ENCODE measurements at regions not wholly inside any gene's neighbourhood (a gene's known extent, or its start where the extent isn't known, plus 50 kb on each side); places are given as distances from the start of the nearest gene placed in this dataset.

DNA sequence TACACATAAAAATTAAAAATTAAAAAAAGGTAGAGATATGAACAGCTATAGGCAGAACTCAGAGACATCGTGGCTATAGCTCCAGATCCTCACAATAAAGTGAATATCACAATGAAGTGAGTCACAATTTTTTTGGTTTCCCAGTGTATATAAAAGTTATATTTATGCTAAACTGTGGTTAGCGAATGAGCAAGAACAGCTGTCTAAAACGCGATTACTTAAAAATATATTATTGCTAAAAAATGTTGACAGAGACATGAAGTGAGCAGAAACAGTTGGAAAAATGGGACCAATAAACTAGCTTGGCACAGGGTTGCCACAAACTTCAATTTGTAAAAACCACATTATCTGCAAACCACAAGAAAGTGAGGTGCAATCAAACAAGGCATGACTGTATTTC, 551.7 kb upstream of the NETO1 start:
- no peaks in the 10 kb centered on the region for H3K36me3 ChIP-seq (ENCODE audit: control insufficient read depth, insufficient read depth, low read length)
- peaks cover 2% of the 10 kb centered on the region for H3K4me1 Mint-ChIP-seq
- H3K9me3 Mint-ChIP-seq, result no peaks in the 10 kb centered on the region
- H3K9ac ChIP-seq (ENCODE audit: extremely low read depth, low read length, poor library complexity, severe bottlenecking), result no peak overlapping the region
- H3K36me3 Mint-ChIP-seq (ENCODE audit: low read depth), result no peaks in the 10 kb centered on the region
- H3K27ac Mint-ChIP-seq, result no peak overlapping the region
- TF ChIP-seq, protein P1, sequence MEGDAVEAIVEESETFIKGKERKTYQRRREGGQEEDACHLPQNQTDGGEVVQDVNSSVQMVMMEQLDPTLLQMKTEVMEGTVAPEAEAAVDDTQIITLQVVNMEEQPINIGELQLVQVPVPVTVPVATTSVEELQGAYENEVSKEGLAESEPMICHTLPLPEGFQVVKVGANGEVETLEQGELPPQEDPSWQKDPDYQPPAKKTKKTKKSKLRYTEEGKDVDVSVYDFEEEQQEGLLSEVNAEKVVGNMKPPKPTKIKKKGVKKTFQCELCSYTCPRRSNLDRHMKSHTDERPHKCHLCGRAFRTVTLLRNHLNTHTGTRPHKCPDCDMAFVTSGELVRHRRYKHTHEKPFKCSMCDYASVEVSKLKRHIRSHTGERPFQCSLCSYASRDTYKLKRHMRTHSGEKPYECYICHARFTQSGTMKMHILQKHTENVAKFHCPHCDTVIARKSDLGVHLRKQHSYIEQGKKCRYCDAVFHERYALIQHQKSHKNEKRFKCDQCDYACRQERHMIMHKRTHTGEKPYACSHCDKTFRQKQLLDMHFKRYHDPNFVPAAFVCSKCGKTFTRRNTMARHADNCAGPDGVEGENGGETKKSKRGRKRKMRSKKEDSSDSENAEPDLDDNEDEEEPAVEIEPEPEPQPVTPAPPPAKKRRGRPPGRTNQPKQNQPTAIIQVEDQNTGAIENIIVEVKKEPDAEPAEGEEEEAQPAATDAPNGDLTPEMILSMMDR (conservative IDR thresholded peaks at IDR 0.05), result no peak
- H3K4me3 ChIP-seq (ENCODE audit: low read length), result no peak overlapping the region
- no peak for DNase-seq
- no peaks in the 10 kb centered on the region for H3K27me3 Mint-ChIP-seq (ENCODE audit: insufficient read depth)
- no peaks in the 10 kb centered on the region for H3K27me3 ChIP-seq (ENCODE audit: control insufficient read depth, insufficient read depth, low read length, poor library complexity, severe bottlenecking)
- H3K4me3 Mint-ChIP-seq, result no peak overlapping the region
- no peak overlapping the region for H3K27ac ChIP-seq (ENCODE audit: low read depth, low read length)
- H3K4me1 ChIP-seq (ENCODE audit: control insufficient read depth, insufficient read depth, low read length), result peaks cover 3% of the 10 kb centered on the region
- H3K9me3 ChIP-seq (ENCODE audit: control insufficient read depth, low read length), result no peaks in the 10 kb centered on the region
- WGBS, 2 experiments (ENCODE audit: insufficient coverage in 1 of 2, insufficient read length in 1 of 2), result 100% methylated on average over 4 of the region's 4 CpGs; no CpG with 5 or more reads in 1 of the 2 experiments

DNA sequence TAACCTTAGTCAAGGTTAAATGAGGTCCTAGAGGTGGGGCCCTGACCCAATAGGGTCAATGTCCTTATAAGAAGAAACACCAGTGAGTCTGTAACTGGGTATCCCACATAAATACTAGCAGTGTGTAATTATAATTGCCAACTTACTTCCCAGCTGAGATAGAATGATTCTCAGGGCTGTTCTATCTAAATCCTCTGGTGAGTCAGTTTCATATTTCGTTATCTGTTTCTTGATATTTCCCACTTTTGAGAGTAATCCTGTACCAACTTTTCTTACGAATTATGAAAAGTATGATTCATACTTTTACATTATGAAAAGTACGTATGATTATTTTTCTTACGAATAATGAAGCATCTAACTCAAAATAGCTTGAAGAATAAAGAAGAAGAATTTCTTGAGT, 546.8 kb upstream of the NETO1 start:
- no peak overlapping the region for H3K4me3 Mint-ChIP-seq
- no peaks in the 10 kb centered on the region for H3K27me3 Mint-ChIP-seq (ENCODE audit: insufficient read depth)
- no peak overlapping the region for H3K27ac Mint-ChIP-seq
- H3K4me1 Mint-ChIP-seq, result peaks cover 2% of the 10 kb centered on the region
- Histone ChIP-seq H3K4me3 (ENCODE audit: low read length) (no peak overlapping the region), H3K9me3 (ENCODE audit: control insufficient read depth, low read length) (no peaks in the 10 kb centered on the region), H3K36me3 (ENCODE audit: control insufficient read depth, insufficient read depth, low read length) (no peaks in the 10 kb centered on the region), H3K9ac (ENCODE audit: extremely low read depth, low read length, poor library complexity, severe bottlenecking) (no peak overlapping the region), H3K27me3 (ENCODE audit: control insufficient read depth, insufficient read depth, low read length, poor library complexity, severe bottlenecking) (no peaks in the 10 kb centered on the region), H3K4me1 (ENCODE audit: control insufficient read depth, insufficient read depth, low read length) (peaks cover 3% of the 10 kb centered on the region), H3K27ac (ENCODE audit: low read depth, low read length) (no peak overlapping the region)
- DNase-seq, result no peak
- H3K36me3 Mint-ChIP-seq (ENCODE audit: low read depth), result no peaks in the 10 kb centered on the region
- 95% methylated on average over 4 of the region's 4 CpGs; no CpG with 5 or more reads in 1 of the 2 experiments for WGBS, 2 experiments (ENCODE audit: insufficient coverage in 1 of 2, insufficient read length in 1 of 2)
- H3K9me3 Mint-ChIP-seq, result no peaks in the 10 kb centered on the region
- TF ChIP-seq, protein P1 (conservative IDR thresholded peaks at IDR 0.05), result no peak

DNA sequence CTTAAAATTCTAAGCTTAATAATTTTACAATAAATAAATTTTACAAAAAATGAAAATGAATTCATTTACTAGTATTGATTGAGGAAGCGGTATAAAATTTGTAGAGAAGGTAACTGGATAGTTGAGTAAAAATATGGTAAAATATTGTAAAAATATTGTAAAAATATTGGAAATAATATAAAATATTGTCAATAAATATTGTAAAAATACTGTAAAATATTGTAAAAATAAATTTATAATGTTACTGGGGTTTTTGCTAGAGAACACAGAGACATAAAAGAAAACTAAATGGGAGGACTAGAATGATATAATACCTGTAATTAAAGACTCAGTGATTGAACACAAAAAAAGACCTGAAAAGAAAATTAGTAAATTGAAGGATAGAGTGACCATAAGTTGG, 546.3 kb upstream of the NETO1 start:
- no CpG with 5 or more reads among the region's 1 CpG for WGBS, 2 experiments (ENCODE audit: insufficient coverage in 1 of 2, insufficient read length in 1 of 2)
- Histone ChIP-seq H3K27ac (ENCODE audit: low read depth, low read length) (no peak overlapping the region), H3K4me1 (ENCODE audit: control insufficient read depth, insufficient read depth, low read length) (peaks cover 3% of the 10 kb centered on the region), H3K9me3 (ENCODE audit: control insufficient read depth, low read length) (no peaks in the 10 kb centered on the region), H3K36me3 (ENCODE audit: control insufficient read depth, insufficient read depth, low read length) (no peaks in the 10 kb centered on the region), H3K9ac (ENCODE audit: extremely low read depth, low read length, poor library complexity, severe bottlenecking) (no peak overlapping the region), H3K27me3 (ENCODE audit: control insufficient read depth, insufficient read depth, low read length, poor library complexity, severe bottlenecking) (no peaks in the 10 kb centered on the region), H3K4me3 (ENCODE audit: low read length) (no peak overlapping the region)
- Mint-ChIP-seq H3K27me3 (ENCODE audit: insufficient read depth) (no peaks in the 10 kb centered on the region), H3K36me3 (ENCODE audit: low read depth) (no peaks in the 10 kb centered on the region), H3K27ac (no peak overlapping the region), H3K4me3 (no peak overlapping the region), H3K9me3 (no peaks in the 10 kb centered on the region), H3K4me1 (peaks cover 2% of the 10 kb centered on the region)
- TF ChIP-seq, protein P1 (conservative IDR thresholded peaks at IDR 0.05), result no peak
- no peak for DNase-seq
